ENCODE measurements at regions not wholly inside any gene's neighbourhood (a gene's known extent, or its start where the extent isn't known, plus 50 kb on each side); places are given as distances from the start of the nearest gene placed in this dataset.
"Not testable (repeated sequence)": the region's sequence is repeated elsewhere in the genome, so short reads cannot be mapped to it uniquely, and the experiment has no call there.

GRCh38 chr4:26185436-26185835 lies 135.4 kb upstream of the RBPJ start:
- Mint-ChIP-seq H3K9me3 (no peaks in the 10 kb centered on the region), H3K4me1 (peaks cover 7% of the 10 kb centered on the region), H3K36me3 (no peaks in the 10 kb centered on the region), H3K4me3 (no peak overlapping the region), H3K27ac (no peak overlapping the region)
- ATAC-seq: no peak
- DNase-seq (ENCODE audit: low spot score in 2 of 2): no peak

GRCh38 chr4:26191353-26191752 lies 129.5 kb upstream of the RBPJ start:
- H3K9me3 Mint-ChIP-seq: no peaks in the 10 kb centered on the region
- ATAC-seq (no peak), DNase-seq (ENCODE audit: low spot score in 2 of 2) (no peak)
- no peak overlapping the region for H3K27ac Mint-ChIP-seq
- H3K4me3 Mint-ChIP-seq: no peak overlapping the region
- peaks cover 39% of the 10 kb centered on the region for H3K4me1 Mint-ChIP-seq
- H3K36me3 Mint-ChIP-seq: no peaks in the 10 kb centered on the region

- ATAC-seq: peak; percentile 70
- no peak for DNase-seq (ENCODE audit: low spot score in 2 of 2)
- H3K4me1 Mint-ChIP-seq: peaks cover 54% of the 10 kb centered on the region
- peak overlapping the region; percentile 23 for H3K27ac Mint-ChIP-seq
- H3K4me3 Mint-ChIP-seq: peak overlapping the region; percentile 27
- no peaks in the 10 kb centered on the region for H3K9me3 Mint-ChIP-seq
- H3K36me3 Mint-ChIP-seq: peaks cover 10% of the 10 kb centered on the region
Observed at GRCh38 chr4:26192899-26193869, 127.6 kb upstream of the RBPJ start.

- no peaks in the 10 kb centered on the region for H3K9me3 Mint-ChIP-seq
- peaks cover 62% of the 10 kb centered on the region for H3K4me1 Mint-ChIP-seq
- H3K36me3 Mint-ChIP-seq: peaks cover 10% of the 10 kb centered on the region
- DNase-seq (ENCODE audit: low spot score in 2 of 2) (no peak), ATAC-seq (peak; percentile 39)
- peak overlapping the region; percentile 23 for H3K27ac Mint-ChIP-seq
- no peak overlapping the region for H3K4me3 Mint-ChIP-seq
Observed at GRCh38 chr4:26194764-26195163, 126.0 kb upstream of the RBPJ start.

- peaks cover 62% of the 10 kb centered on the region for H3K4me1 Mint-ChIP-seq
- peak overlapping the region; percentile 86 for H3K27ac Mint-ChIP-seq
- peak overlapping the region; percentile 46 for H3K4me3 Mint-ChIP-seq
- no peaks in the 10 kb centered on the region for H3K9me3 Mint-ChIP-seq
- H3K36me3 Mint-ChIP-seq: peaks cover 10% of the 10 kb centered on the region
- ATAC-seq: no peak
- DNase-seq (ENCODE audit: low spot score in 2 of 2): no peak
Observed at GRCh38 chr4:26196567-26196966, 124.2 kb upstream of the RBPJ start.

GRCh38 chr4:26197018-26197779 lies 123.6 kb upstream of the RBPJ start:
- no peaks in the 10 kb centered on the region for H3K9me3 Mint-ChIP-seq
- peak; percentile 93 for ATAC-seq
- DNase-seq (ENCODE audit: low spot score in 2 of 2): peak; percentile 55 to 87
- peak overlapping the region; percentile 86 for H3K27ac Mint-ChIP-seq
- peak overlapping the region; percentile 46 for H3K4me3 Mint-ChIP-seq
- peaks cover 10% of the 10 kb centered on the region for H3K36me3 Mint-ChIP-seq
- peaks cover 61% of the 10 kb centered on the region for H3K4me1 Mint-ChIP-seq

- not testable (repeated sequence) for H3K9me3 Mint-ChIP-seq; ATAC-seq; H3K4me3 Mint-ChIP-seq; H3K36me3 Mint-ChIP-seq; DNase-seq (ENCODE audit: low spot score in 2 of 2); H3K27ac Mint-ChIP-seq
- peaks cover 59% of the 10 kb centered on the region for H3K4me1 Mint-ChIP-seq
Observed at GRCh38 chr4:26198931-26199330, 121.9 kb upstream of the RBPJ start.

GRCh38 chr4:26199596-26199995 lies 121.2 kb upstream of the RBPJ start:
- no peak overlapping the region for H3K4me3 Mint-ChIP-seq
- DNase-seq (ENCODE audit: low spot score in 2 of 2) (no peak), ATAC-seq (no peak)
- peaks cover 6% of the 10 kb centered on the region for H3K9me3 Mint-ChIP-seq
- H3K4me1 Mint-ChIP-seq: peaks cover 59% of the 10 kb centered on the region
- peaks cover 10% of the 10 kb centered on the region for H3K36me3 Mint-ChIP-seq
- no peak overlapping the region for H3K27ac Mint-ChIP-seq

GRCh38 chr4:26201120-26201519 lies 119.7 kb upstream of the RBPJ start:
- Mint-ChIP-seq H3K4me3 (no peak overlapping the region), H3K4me1 (peaks cover 50% of the 10 kb centered on the region), H3K9me3 (peaks cover 6% of the 10 kb centered on the region), H3K36me3 (peaks cover 10% of the 10 kb centered on the region), H3K27ac (no peak overlapping the region)
- no peak for ATAC-seq
- DNase-seq (ENCODE audit: low spot score in 2 of 2): no peak

GRCh38 chr4:26204249-26204825 lies 116.5 kb upstream of the RBPJ start:
- ATAC-seq: peak; percentile 65
- no peaks in the 10 kb centered on the region for H3K36me3 Mint-ChIP-seq
- peaks cover 6% of the 10 kb centered on the region for H3K9me3 Mint-ChIP-seq
- no peak overlapping the region for H3K27ac Mint-ChIP-seq
- H3K4me3 Mint-ChIP-seq: no peak overlapping the region
- peaks cover 26% of the 10 kb centered on the region for H3K4me1 Mint-ChIP-seq
- DNase-seq (ENCODE audit: low spot score in 2 of 2): no peak

- Mint-ChIP-seq H3K36me3 (no peaks in the 10 kb centered on the region), H3K4me1 (peaks cover 25% of the 10 kb centered on the region), H3K4me3 (no peak overlapping the region), H3K27ac (no peak overlapping the region), H3K9me3 (peaks cover 6% of the 10 kb centered on the region)
- no peak for ATAC-seq
- DNase-seq (ENCODE audit: low spot score in 2 of 2): no peak
Observed at GRCh38 chr4:26204911-26205370, 115.9 kb upstream of the RBPJ start.

- ATAC-seq: no peak
- no peaks in the 10 kb centered on the region for H3K36me3 Mint-ChIP-seq
- H3K4me1 Mint-ChIP-seq: peaks cover 25% of the 10 kb centered on the region
- H3K9me3 Mint-ChIP-seq: peaks cover 6% of the 10 kb centered on the region
- no peak overlapping the region for H3K27ac Mint-ChIP-seq
- H3K4me3 Mint-ChIP-seq: no peak overlapping the region
- DNase-seq (ENCODE audit: low spot score in 2 of 2): no peak
Observed at GRCh38 chr4:26206339-26206738, 114.5 kb upstream of the RBPJ start.

- no peak overlapping the region for H3K27ac Mint-ChIP-seq
- H3K4me1 Mint-ChIP-seq: peaks cover 25% of the 10 kb centered on the region
- H3K36me3 Mint-ChIP-seq: no peaks in the 10 kb centered on the region
- peaks cover 6% of the 10 kb centered on the region for H3K9me3 Mint-ChIP-seq
- ATAC-seq (no peak), DNase-seq (ENCODE audit: low spot score in 2 of 2) (no peak)
- H3K4me3 Mint-ChIP-seq: no peak overlapping the region
Observed at GRCh38 chr4:26206999-26207398, 113.8 kb upstream of the RBPJ start.

- no peak overlapping the region for H3K4me3 Mint-ChIP-seq
- ATAC-seq: no peak
- no peak for DNase-seq (ENCODE audit: low spot score in 2 of 2)
- H3K27ac Mint-ChIP-seq: no peak overlapping the region
- no peaks in the 10 kb centered on the region for H3K36me3 Mint-ChIP-seq
- peaks cover 5% of the 10 kb centered on the region for H3K9me3 Mint-ChIP-seq
- peaks cover 23% of the 10 kb centered on the region for H3K4me1 Mint-ChIP-seq
Observed at GRCh38 chr4:26207631-26208030, 113.2 kb upstream of the RBPJ start.

GRCh38 chr4:26208237-26208994 lies 112.4 kb upstream of the RBPJ start:
- Mint-ChIP-seq H3K4me3 (no peak overlapping the region), H3K9me3 (peaks cover 1% of the 10 kb centered on the region), H3K4me1 (peaks cover 16% of the 10 kb centered on the region), H3K36me3 (no peaks in the 10 kb centered on the region), H3K27ac (no peak overlapping the region)
- ATAC-seq: no peak
- DNase-seq (ENCODE audit: low spot score in 2 of 2): no peak

Measured in stimulated activated effector memory CD8-positive, alpha-beta T cell treated with anti-CD3 and anti-CD28 coated beads, Interleukin-12 subunit alpha, Interleukin-12 subunit beta, amount 100 ng/mL, for 72 hours (primary cell).